ENCODE measurements at regions not wholly inside any gene's neighbourhood (a gene's known extent, or its start where the extent isn't known, plus 50 kb on each side); places are given as distances from the start of the nearest gene placed in this dataset.

- ChIA-PET CTCF (interaction anchor here (0.7 kb wide), 1 partner anchor 1033 kb away, joined by 3 read pairs; no protein-coding TSS in a partner anchor), POLR2A (no interaction called here)
- TF ChIP-seq, protein P1, sequence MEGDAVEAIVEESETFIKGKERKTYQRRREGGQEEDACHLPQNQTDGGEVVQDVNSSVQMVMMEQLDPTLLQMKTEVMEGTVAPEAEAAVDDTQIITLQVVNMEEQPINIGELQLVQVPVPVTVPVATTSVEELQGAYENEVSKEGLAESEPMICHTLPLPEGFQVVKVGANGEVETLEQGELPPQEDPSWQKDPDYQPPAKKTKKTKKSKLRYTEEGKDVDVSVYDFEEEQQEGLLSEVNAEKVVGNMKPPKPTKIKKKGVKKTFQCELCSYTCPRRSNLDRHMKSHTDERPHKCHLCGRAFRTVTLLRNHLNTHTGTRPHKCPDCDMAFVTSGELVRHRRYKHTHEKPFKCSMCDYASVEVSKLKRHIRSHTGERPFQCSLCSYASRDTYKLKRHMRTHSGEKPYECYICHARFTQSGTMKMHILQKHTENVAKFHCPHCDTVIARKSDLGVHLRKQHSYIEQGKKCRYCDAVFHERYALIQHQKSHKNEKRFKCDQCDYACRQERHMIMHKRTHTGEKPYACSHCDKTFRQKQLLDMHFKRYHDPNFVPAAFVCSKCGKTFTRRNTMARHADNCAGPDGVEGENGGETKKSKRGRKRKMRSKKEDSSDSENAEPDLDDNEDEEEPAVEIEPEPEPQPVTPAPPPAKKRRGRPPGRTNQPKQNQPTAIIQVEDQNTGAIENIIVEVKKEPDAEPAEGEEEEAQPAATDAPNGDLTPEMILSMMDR (IDR thresholded peaks at IDR 0.05; ENCODE audit: insufficient read depth, low read depth, low read length) = no peak
- Histone ChIP-seq H3K27me3 (ENCODE audit: control insufficient read depth, insufficient read depth, low read length) (no peaks in the 10 kb centered on the region), H3K4me3 (ENCODE audit: low read depth, low read length) (no peak overlapping the region), H3K36me3 (ENCODE audit: control insufficient read depth, insufficient read depth, low read length) (no peaks in the 10 kb centered on the region)
- no peak for DNase-seq (ENCODE audit: low read depth)
Measured at GRCh38 chr2:76415821-76416220, 705.1 kb upstream of the GCFC2 start.

- Histone ChIP-seq H3K4me3 (ENCODE audit: low read depth, low read length) (no peak overlapping the region), H3K27me3 (ENCODE audit: control insufficient read depth, insufficient read depth, low read length) (no peaks in the 10 kb centered on the region), H3K36me3 (ENCODE audit: control insufficient read depth, insufficient read depth, low read length) (no peaks in the 10 kb centered on the region)
- TF ChIP-seq, protein P1 (IDR thresholded peaks at IDR 0.05; ENCODE audit: insufficient read depth, low read depth, low read length) = no peak
- DNase-seq (ENCODE audit: low read depth) = no peak
- ChIA-PET CTCF (no interaction called here), POLR2A (no interaction called here)
Measured at GRCh38 chr2:76413436-76413835, 702.7 kb upstream of the GCFC2 start.

GRCh38 chr2:76406134-76406855 is 695.6 kb upstream of the GCFC2 start:
- CTCF ChIA-PET = no interaction called here
- TF ChIP-seq, protein P1 (IDR thresholded peaks at IDR 0.05; ENCODE audit: insufficient read depth, low read depth, low read length) = no peak

DNA sequence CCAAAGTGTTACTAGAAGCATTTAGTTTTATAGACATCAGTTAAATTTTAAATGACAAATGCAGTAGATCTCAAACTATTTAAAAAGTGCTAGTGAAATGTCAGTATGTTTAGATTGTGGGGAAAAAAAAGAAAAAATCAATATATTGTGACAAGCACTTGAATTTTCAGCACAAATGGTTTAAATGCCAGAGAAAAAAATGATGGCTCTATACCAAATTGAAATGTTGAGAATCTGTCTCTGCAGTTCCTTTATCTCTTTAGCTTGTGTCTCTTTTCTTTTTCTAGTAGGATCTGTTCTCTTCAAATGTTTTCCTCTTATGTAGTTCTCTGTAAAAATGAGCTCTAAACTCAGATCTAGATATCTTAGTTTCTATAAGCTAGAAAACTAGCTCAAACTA is 682.6 kb upstream of the GCFC2 start:
- POLR2A ChIA-PET = no interaction called here

More at GRCh38 chr2:76406134-76406855, 695.6 kb upstream of the GCFC2 start:
- H3K36me3 ChIP-seq (ENCODE audit: control insufficient read depth, insufficient read depth, low read length) = no peaks in the 10 kb centered on the region
- no peaks in the 10 kb centered on the region for H3K27me3 ChIP-seq (ENCODE audit: control insufficient read depth, insufficient read depth, low read length)
- DNase-seq (ENCODE audit: low read depth) = no peak
- no peak overlapping the region for H3K4me3 ChIP-seq (ENCODE audit: low read depth, low read length)
- POLR2A ChIA-PET = no interaction called here

GRCh38 chr2:76391678-76392077 is 681.0 kb upstream of the GCFC2 start:
- no peak for DNase-seq (ENCODE audit: low read depth)
- Histone ChIP-seq H3K27me3 (ENCODE audit: control insufficient read depth, insufficient read depth, low read length) (no peaks in the 10 kb centered on the region), H3K36me3 (ENCODE audit: control insufficient read depth, insufficient read depth, low read length) (no peaks in the 10 kb centered on the region), H3K4me3 (ENCODE audit: low read depth, low read length) (no peak overlapping the region)
- ChIA-PET CTCF (no interaction called here), POLR2A (no interaction called here)
- TF ChIP-seq, protein P1 (IDR thresholded peaks at IDR 0.05; ENCODE audit: insufficient read depth, low read depth, low read length) = no peak

More for the DNA sequence above, 682.6 kb upstream of the GCFC2 start:
- DNase-seq (ENCODE audit: low read depth) = no peak
- no peak overlapping the region for H3K4me3 ChIP-seq (ENCODE audit: low read depth, low read length)
- TF ChIP-seq, protein P1 (IDR thresholded peaks at IDR 0.05; ENCODE audit: insufficient read depth, low read depth, low read length) = no peak
- H3K27me3 ChIP-seq (ENCODE audit: control insufficient read depth, insufficient read depth, low read length) = no peaks in the 10 kb centered on the region
- no peaks in the 10 kb centered on the region for H3K36me3 ChIP-seq (ENCODE audit: control insufficient read depth, insufficient read depth, low read length)
- CTCF ChIA-PET = no interaction called here

Data from BJ (cell line).